Esophagus (tissue), 2 donors: ENCODE measurements at regions not wholly inside any gene's neighbourhood (a gene's known extent, or its start where the extent isn't known, plus 50 kb on each side); places are given as distances from the start of the nearest gene placed in this dataset.

Experiments used
- H3K27ac ChIP-seq, 2 donors: one replicate each; pipeline ENCODE4 v1.5.1; 2013; ENCODE audit warnings: low read depth in 2 of 2, mild to moderate bottlenecking in 2 of 2, inconsistent platforms in 1 of 2, low read length in 1 of 2, moderate library complexity in 1 of 2
- H3K27me3 ChIP-seq, 2 donors: one replicate each; pipeline ENCODE4 v1.6.1; 2013; ENCODE audit warnings: low read length in 2 of 2, control low read depth in 1 of 2, mild to moderate bottlenecking in 1 of 2; ENCODE audit not compliant: insufficient read depth in 2 of 2, control insufficient read depth in 1 of 2
- H3K36me3 ChIP-seq, 2 donors: one replicate each; pipeline ENCODE4 v1.6.1; 2013; ENCODE audit warnings: low read length in 1 of 2; ENCODE audit not compliant: control insufficient read depth in 2 of 2, insufficient read depth in 2 of 2
- H3K4me1 ChIP-seq, 2 donors: one replicate each; pipeline ENCODE4 v1.6.1; 2013; ENCODE audit warnings: low read length in 1 of 2; ENCODE audit not compliant: control insufficient read depth in 2 of 2, insufficient read depth in 2 of 2
- H3K4me3 ChIP-seq, 2 donors: one replicate each; pipeline ENCODE4 v1.5.1; 2013; ENCODE audit warnings: low read length in 2 of 2, mild to moderate bottlenecking in 2 of 2, low read depth in 1 of 2, moderate library complexity in 1 of 2
- H3K9me3 ChIP-seq, 2 donors: one replicate each; pipeline ENCODE4 v1.6.1; 2013; ENCODE audit warnings: mild to moderate bottlenecking in 2 of 2, low read depth in 1 of 2, low read length in 1 of 2, moderate library complexity in 1 of 2; ENCODE audit not compliant: control insufficient read depth in 2 of 2, insufficient read depth in 1 of 2
- WGBS, 2 donors: extraction: QIAGEN DNeasy Blood & Tissue Kit; methylation state at CpG; one replicate each; pipeline ENCODE4 v1.1.7; 2013; 5-methylcytosine and 5-hydroxymethylcytosine counted together
- donor health status: healthy with polysubstance abuse.
- donor health status: Bipolar disorder and iron deficiency.

DNA sequence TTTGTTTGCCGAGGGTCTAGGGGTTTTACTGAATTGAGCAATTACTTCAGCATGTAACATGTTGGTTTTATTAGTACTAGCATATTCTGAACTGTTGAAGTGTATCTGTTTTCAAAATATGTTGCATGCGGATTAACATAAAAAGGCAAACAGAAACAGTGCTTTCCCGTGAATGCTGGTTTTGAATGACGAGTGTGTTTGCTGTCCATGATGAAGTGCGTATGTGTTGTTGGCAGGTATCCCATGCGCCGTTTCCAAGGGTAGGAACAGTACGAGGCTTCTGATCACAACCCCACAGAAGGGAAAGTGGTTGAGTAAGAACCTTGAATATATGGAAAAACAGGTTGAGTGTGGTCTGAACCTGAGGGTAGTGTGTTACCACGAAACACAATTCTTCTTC, 232.9 kb downstream of the SAMD5 start:
- H3K36me3 ChIP-seq, result no peaks in the 10 kb centered on the region
- H3K4me1 ChIP-seq, result no peaks in the 10 kb centered on the region
- H3K4me3 ChIP-seq, result no peak overlapping the region
- H3K27ac ChIP-seq, result no peak overlapping the region
- 81 to 83% methylated on average over 9 of the region's 9 CpGs for WGBS, 2 donors
- H3K27me3 ChIP-seq, result no peaks in the 10 kb centered on the region
- H3K9me3 ChIP-seq, result no peaks in the 10 kb centered on the region

DNA sequence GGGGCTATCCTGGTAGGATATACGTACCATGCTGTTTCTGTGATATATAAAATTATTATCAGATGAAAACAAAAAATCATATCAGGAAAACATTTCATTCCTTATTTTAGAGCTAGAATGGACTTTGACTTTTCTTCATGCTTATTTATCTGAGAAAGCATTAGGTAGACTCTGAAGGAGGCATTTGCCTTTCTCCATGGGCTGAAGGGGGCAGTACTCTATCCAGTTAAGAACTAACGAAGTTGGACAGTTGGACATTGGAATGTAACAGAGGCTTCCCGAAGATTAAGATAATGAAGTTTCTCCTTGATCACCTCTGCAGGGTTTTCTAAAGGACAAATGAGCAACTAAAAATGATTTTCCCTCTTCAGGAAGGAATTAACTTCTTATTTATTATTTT, 233.9 kb downstream of the SAMD5 start:
- H3K27ac ChIP-seq, result no peak overlapping the region
- 81 to 88% methylated on average over 3 of the region's 3 CpGs for WGBS, 2 donors
- H3K36me3 ChIP-seq, result no peaks in the 10 kb centered on the region
- H3K4me3 ChIP-seq, result no peak overlapping the region
- no peaks in the 10 kb centered on the region for H3K4me1 ChIP-seq
- no peaks in the 10 kb centered on the region for H3K9me3 ChIP-seq
- no peaks in the 10 kb centered on the region for H3K27me3 ChIP-seq

DNA sequence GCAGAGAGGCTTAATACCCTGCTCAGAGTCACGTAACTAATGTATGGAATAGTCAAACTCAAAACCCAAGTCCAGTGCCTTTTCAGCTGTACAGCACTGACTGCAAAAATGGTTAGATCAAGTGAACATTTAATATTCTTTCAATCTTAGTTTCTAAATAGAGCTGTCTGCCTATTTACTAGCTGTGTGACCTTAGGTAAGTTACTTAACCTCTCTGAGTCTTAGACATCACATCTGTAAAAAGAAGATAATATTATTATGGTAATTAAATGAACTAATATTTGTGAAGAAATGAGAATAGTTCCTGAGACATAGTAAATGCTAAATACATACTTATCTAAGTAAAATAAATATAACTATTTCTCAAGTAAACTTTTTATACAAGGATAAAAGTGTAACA, 235.5 kb downstream of the SAMD5 start:
- WGBS, 2 donors, result 91 to 95% methylated on average over 1 of the region's 1 CpG
- H3K9me3 ChIP-seq, result no peaks in the 10 kb centered on the region
- no peaks in the 10 kb centered on the region for H3K36me3 ChIP-seq
- no peaks in the 10 kb centered on the region for H3K4me1 ChIP-seq
- H3K4me3 ChIP-seq, result no peak overlapping the region
- no peaks in the 10 kb centered on the region for H3K27me3 ChIP-seq
- no peak overlapping the region for H3K27ac ChIP-seq

DNA sequence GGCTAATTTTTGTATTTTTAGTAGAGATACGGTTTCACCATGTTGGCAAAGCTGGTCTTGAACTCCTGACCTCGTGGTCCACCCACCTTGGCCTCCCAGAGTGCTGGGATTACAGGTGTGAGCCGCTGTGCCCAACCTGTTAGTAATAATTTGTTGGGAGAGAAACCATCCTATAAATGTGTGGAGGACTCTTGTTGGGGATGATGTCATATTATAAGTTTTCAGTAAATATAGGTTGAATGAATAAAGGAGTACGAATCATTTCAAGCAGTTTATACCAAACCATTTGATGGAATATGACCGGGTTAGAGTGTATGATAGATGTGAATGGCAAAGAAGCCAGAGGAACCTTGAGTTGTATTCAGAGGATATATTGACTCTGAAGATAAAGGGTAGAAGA, 240.8 kb downstream of the SAMD5 start:
- Histone ChIP-seq H3K27ac (no peak overlapping the region), H3K36me3 (no peaks in the 10 kb centered on the region), H3K9me3 (peaks cover 0 to 2% of the 10 kb centered on the region in 2 donors), H3K27me3 (no peaks in the 10 kb centered on the region), H3K4me1 (no peaks in the 10 kb centered on the region), H3K4me3 (no peak overlapping the region)
- WGBS, 2 donors, result 87 to 89% methylated on average over 5 of the region's 5 CpGs

DNA sequence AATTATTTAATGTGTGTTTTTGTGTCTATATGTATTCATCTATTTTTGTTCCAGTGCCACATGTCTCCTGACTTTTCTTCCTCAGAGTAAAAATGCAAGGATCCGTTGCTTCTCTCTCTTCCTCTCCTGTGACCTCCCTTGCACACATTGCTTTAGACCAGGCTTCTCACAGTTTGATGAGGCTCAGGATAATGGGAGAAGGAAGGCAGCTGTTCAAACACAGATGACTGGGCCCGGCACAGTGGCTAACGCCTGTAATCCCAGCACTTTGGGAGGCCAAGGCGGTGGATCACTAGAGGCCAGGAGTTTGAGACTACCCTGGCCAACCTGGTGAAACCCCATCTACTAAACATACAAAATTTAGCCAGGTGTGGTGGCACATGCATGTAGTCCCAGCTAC, 241.9 kb downstream of the SAMD5 start:
- WGBS, 2 donors, result 68 to 89% methylated on average over 4 of the region's 4 CpGs

DNA sequence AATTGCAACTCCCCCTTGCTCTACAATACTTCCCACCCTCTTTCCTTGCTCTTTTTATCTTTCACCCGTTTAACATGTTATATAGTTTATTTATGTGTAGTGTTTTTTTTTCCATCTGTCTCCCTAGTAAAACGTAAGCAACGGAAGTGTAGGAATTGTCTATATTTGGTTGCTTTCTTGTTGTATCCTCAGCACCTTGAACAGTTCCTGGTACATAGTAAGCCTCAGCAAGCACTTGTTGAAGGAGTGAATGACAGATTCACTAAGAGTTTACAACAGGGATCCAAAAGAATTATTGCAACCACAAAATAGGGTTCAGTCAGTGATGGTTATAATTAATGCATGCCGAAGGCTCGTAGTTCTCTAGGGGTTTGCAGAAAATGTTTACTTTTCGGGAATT, 242.7 kb downstream of the SAMD5 start:
- 84 to 86% methylated on average over 6 of the region's 6 CpGs for WGBS, 2 donors
- Histone ChIP-seq H3K9me3 (peaks cover 0 to 2% of the 10 kb centered on the region in 2 donors), H3K36me3 (no peaks in the 10 kb centered on the region), H3K27ac (no peak overlapping the region), H3K4me1 (no peaks in the 10 kb centered on the region), H3K27me3 (no peaks in the 10 kb centered on the region), H3K4me3 (no peak overlapping the region)

More for the DNA sequence above, 241.9 kb downstream of the SAMD5 start:
- Histone ChIP-seq H3K36me3 (no peaks in the 10 kb centered on the region), H3K4me1 (no peaks in the 10 kb centered on the region), H3K27me3 (no peaks in the 10 kb centered on the region), H3K4me3 (no peak overlapping the region), H3K9me3 (peaks cover 0 to 2% of the 10 kb centered on the region in 2 donors), H3K27ac (no peak overlapping the region)

DNA sequence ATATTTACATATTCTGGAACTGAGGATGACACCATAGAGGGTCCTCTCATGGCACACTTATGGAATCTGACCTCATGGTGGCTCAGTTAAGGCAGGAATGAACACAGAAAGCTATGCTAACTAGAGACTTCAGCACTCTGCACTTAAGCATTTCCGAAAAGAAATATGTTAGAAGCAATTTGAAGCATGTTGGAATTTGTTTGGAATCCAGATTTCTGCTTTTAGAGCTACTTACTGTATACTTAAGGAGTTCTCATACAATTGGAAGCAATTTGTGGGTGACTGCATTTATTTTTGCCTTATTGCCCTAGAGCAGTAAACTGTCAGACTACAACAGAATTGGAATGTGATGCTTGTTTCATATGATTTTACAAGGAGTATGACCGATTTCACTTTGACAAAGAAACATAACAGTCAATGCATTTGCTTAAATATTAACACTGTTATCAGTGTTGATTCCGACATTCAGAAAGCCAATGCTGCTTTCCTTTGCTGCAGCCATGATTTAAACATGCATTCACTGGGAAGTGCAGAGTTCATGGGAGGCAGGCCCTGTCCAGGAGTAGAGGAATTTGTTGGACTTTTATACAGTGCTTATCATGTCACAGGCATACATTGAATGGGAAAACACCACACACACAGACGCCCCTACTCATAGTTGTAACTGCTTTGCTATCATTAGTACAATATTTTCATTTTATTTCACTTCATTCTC, 244.4 kb downstream of the SAMD5 start:
- H3K9me3 ChIP-seq, result peaks cover 0 to 2% of the 10 kb centered on the region in 2 donors
- no peaks in the 10 kb centered on the region for H3K27me3 ChIP-seq
- no peak overlapping the region for H3K27ac ChIP-seq
- no peak overlapping the region for H3K4me3 ChIP-seq
- H3K36me3 ChIP-seq, result no peaks in the 10 kb centered on the region
- WGBS, 2 donors, result 37 to 45% methylated on average over 4 of the region's 4 CpGs
- no peaks in the 10 kb centered on the region for H3K4me1 ChIP-seq

DNA sequence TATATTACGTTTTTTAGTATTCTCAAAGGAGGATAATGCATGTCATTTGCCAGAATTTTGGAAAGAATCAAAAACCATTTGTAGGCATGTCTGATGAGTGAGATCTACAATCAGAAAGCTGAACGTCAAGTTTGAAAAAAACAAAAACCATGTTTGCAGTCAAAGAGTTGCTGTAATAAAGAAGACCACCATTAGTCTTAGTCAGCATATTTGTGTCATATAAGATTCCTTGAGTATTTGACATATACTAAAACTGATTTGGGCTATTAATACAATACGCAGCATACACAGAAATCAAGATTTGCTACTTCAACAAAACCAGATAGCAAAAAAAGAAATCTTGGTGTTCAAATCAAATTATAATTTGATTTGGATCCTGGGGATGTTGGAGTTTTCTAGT, 247.5 kb downstream of the SAMD5 start:
- no peak overlapping the region for H3K4me3 ChIP-seq
- H3K4me1 ChIP-seq, result no peaks in the 10 kb centered on the region
- no peaks in the 10 kb centered on the region for H3K27me3 ChIP-seq
- H3K27ac ChIP-seq, result no peak overlapping the region
- H3K9me3 ChIP-seq, result no peaks in the 10 kb centered on the region
- H3K36me3 ChIP-seq, result no peaks in the 10 kb centered on the region
- 88 to 90% methylated on average over 3 of the region's 3 CpGs for WGBS, 2 donors

DNA sequence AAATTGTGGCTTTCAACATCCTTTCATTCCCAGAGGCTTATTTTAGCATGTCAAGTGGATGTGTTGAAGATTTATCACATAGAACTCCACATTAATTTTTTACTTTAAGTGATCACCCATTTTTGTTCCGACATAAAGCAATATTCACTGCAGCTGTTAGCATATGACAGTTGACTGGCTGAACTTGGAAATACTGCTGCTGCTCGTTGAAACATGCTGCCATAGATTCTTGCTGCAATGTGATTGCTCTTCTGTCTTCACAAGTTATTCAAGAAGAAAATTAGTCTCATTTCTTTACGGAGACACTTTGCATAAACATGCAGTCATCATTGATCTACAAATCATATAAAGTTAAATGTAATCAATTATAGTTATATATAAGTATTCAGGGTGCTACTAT, 248.4 kb downstream of the SAMD5 start:
- WGBS, 2 donors, result 49 to 64% methylated on average over 3 of the region's 3 CpGs
- Histone ChIP-seq H3K36me3 (no peaks in the 10 kb centered on the region), H3K27me3 (no peaks in the 10 kb centered on the region), H3K9me3 (no peaks in the 10 kb centered on the region), H3K27ac (no peak overlapping the region), H3K4me1 (no peaks in the 10 kb centered on the region), H3K4me3 (no peak overlapping the region)

DNA sequence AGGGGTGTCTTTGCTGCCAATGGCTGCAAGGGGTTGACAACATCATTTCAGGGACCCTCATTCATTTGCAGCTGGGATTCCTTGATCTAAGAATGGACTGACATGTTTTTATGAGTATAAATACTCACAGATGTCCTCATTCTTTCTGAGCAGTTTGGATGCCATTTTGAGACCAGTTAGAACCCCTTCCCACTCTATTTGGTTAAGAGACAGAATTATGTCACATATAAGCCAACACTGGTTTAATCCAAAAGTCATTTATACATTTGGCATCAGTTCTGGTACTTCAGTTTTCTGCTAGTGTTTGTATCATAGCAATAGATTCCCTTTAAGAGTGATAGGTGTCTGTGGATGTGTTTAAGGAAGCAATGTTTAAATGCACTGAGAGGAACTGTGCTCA, 248.8 kb downstream of the SAMD5 start:
- no peak overlapping the region for H3K4me3 ChIP-seq
- no peaks in the 10 kb centered on the region for H3K27me3 ChIP-seq
- no peaks in the 10 kb centered on the region for H3K9me3 ChIP-seq
- no peak overlapping the region for H3K27ac ChIP-seq
- no peaks in the 10 kb centered on the region for H3K4me1 ChIP-seq
- no peaks in the 10 kb centered on the region for H3K36me3 ChIP-seq
